NCI-H345 (cell line): ENCODE measurements at regions not wholly inside any gene's neighbourhood (a gene's known extent, or its start where the extent isn't known, plus 50 kb on each side); places are given as distances from the start of the nearest gene placed in this dataset.

ENCODE experiments used
- DNase-seq: peaks from one replicate; lab custom pipeline; 2025; lab: John Stamatoyannopoulos, UW

GRCh38 chr5:6236170-6236793, 142.1 kb downstream of the MED10 start:
- DNase-seq, result no peak

- DNase-seq, result no peak
These were observed 142.6 kb downstream of the MED10 start for GRCh38 chr5:6235726-6236125.

- no peak for DNase-seq
These were observed 149.8 kb downstream of the MED10 start for GRCh38 chr5:6228257-6229250.

- no peak for DNase-seq
These were observed 153.2 kb downstream of the MED10 start for GRCh38 chr5:6225121-6225607.

GRCh38 chr5:6224406-6224805, 153.9 kb downstream of the MED10 start:
- no peak for DNase-seq

- no peak for DNase-seq
These were observed 155.4 kb downstream of the MED10 start for GRCh38 chr5:6222899-6223298.

GRCh38 chr5:6222121-6222520, 156.2 kb downstream of the MED10 start:
- DNase-seq, result no peak

- DNase-seq, result no peak
These were observed 157.2 kb downstream of the MED10 start for GRCh38 chr5:6221141-6221626.

GRCh38 chr5:6220346-6221088, 157.8 kb downstream of the MED10 start:
- no peak for DNase-seq

GRCh38 chr5:6218517-6218916, 159.8 kb downstream of the MED10 start:
- no peak for DNase-seq

GRCh38 chr5:6218116-6218515, 160.2 kb downstream of the MED10 start:
- DNase-seq, result no peak

- DNase-seq, result no peak
These were observed 161.8 kb downstream of the MED10 start for GRCh38 chr5:6216471-6217075.

- no peak for DNase-seq
These were observed 162.5 kb downstream of the MED10 start for GRCh38 chr5:6215891-6216290.

- no peak for DNase-seq
These were observed 166.1 kb downstream of the MED10 start for GRCh38 chr5:6212244-6212643.

- DNase-seq, result no peak
These were observed 171.8 kb downstream of the MED10 start for GRCh38 chr5:6206501-6206900.

- no peak for DNase-seq
These were observed 175.4 kb downstream of the MED10 start for GRCh38 chr5:6202968-6203365.

GRCh38 chr5:6202149-6202967, 176.0 kb downstream of the MED10 start:
- DNase-seq, result no peak

- DNase-seq, result no peak
These were observed 176.7 kb downstream of the MED10 start for GRCh38 chr5:6201631-6202030.

- DNase-seq, result no peak
These were observed 179.8 kb downstream of the MED10 start for GRCh38 chr5:6198531-6198930.

- no peak for DNase-seq
These were observed 180.9 kb downstream of the MED10 start for GRCh38 chr5:6197427-6197826.
